ENCODE measurements at regions not wholly inside any gene's neighbourhood (a gene's known extent, or its start where the extent isn't known, plus 50 kb on each side); places are given as distances from the start of the nearest gene placed in this dataset.

GRCh38 chr14:56886471-56887062 is 76.3 kb upstream of the OTX2 start:
- intact Hi-C loops (cut with micrococcal nuclease), result no loop called here
- no peak overlapping the region for H3K4me3 Mint-ChIP-seq (ENCODE audit: low read depth)
- no peak for DNase-seq (ENCODE audit: low spot score)
- no peak overlapping the region for H3K27ac Mint-ChIP-seq
- H3K27me3 Mint-ChIP-seq (ENCODE audit: low read depth), result peaks cover 4% of the 10 kb centered on the region
- H3K9me3 Mint-ChIP-seq, result no peaks in the 10 kb centered on the region
- no peaks in the 10 kb centered on the region for H3K4me1 Mint-ChIP-seq (ENCODE audit: low read depth)
- no peaks in the 10 kb centered on the region for H3K36me3 Mint-ChIP-seq (ENCODE audit: low read depth)

GRCh38 chr14:56885825-56886224 is 75.5 kb upstream of the OTX2 start:
- H3K36me3 Mint-ChIP-seq (ENCODE audit: low read depth), result no peaks in the 10 kb centered on the region
- peaks cover 4% of the 10 kb centered on the region for H3K27me3 Mint-ChIP-seq (ENCODE audit: low read depth)
- H3K9me3 Mint-ChIP-seq, result no peaks in the 10 kb centered on the region
- no peak for DNase-seq (ENCODE audit: low spot score)
- intact Hi-C loops (cut with micrococcal nuclease), result no loop called here
- no peaks in the 10 kb centered on the region for H3K4me1 Mint-ChIP-seq (ENCODE audit: low read depth)
- H3K4me3 Mint-ChIP-seq (ENCODE audit: low read depth), result no peak overlapping the region
- no peak overlapping the region for H3K27ac Mint-ChIP-seq

- no peak for DNase-seq (ENCODE audit: low spot score)
- H3K4me1 Mint-ChIP-seq (ENCODE audit: low read depth), result no peaks in the 10 kb centered on the region
- no peaks in the 10 kb centered on the region for H3K9me3 Mint-ChIP-seq
- no peak overlapping the region for H3K27ac Mint-ChIP-seq
- peaks cover 2% of the 10 kb centered on the region for H3K27me3 Mint-ChIP-seq (ENCODE audit: low read depth)
- H3K36me3 Mint-ChIP-seq (ENCODE audit: low read depth), result no peaks in the 10 kb centered on the region
- intact Hi-C loops (cut with micrococcal nuclease), result no loop called here
- no peak overlapping the region for H3K4me3 Mint-ChIP-seq (ENCODE audit: low read depth)
These were observed 74.3 kb upstream of the OTX2 start for GRCh38 chr14:56884617-56885016.

- intact Hi-C loops (cut with micrococcal nuclease), result no loop called here
- Mint-ChIP-seq H3K27me3 (ENCODE audit: low read depth) (no peaks in the 10 kb centered on the region), H3K27ac (no peak overlapping the region), H3K9me3 (no peaks in the 10 kb centered on the region), H3K4me3 (ENCODE audit: low read depth) (no peak overlapping the region), H3K36me3 (ENCODE audit: low read depth) (no peaks in the 10 kb centered on the region), H3K4me1 (ENCODE audit: low read depth) (no peaks in the 10 kb centered on the region)
- DNase-seq (ENCODE audit: low spot score), result no peak
These were observed 70.9 kb upstream of the OTX2 start for GRCh38 chr14:56881181-56881580.

GRCh38 chr14:56878766-56879165 is 68.5 kb upstream of the OTX2 start:
- Mint-ChIP-seq H3K36me3 (ENCODE audit: low read depth) (no peaks in the 10 kb centered on the region), H3K4me1 (ENCODE audit: low read depth) (no peaks in the 10 kb centered on the region), H3K4me3 (ENCODE audit: low read depth) (no peak overlapping the region), H3K27ac (no peak overlapping the region), H3K27me3 (ENCODE audit: low read depth) (no peaks in the 10 kb centered on the region), H3K9me3 (no peaks in the 10 kb centered on the region)
- intact Hi-C loops (cut with micrococcal nuclease), result no loop called here
- no peak for DNase-seq (ENCODE audit: low spot score)

GRCh38 chr14:56875104-56875675 is 64.9 kb upstream of the OTX2 start:
- H3K27me3 Mint-ChIP-seq (ENCODE audit: low read depth), result no peaks in the 10 kb centered on the region
- no peaks in the 10 kb centered on the region for H3K4me1 Mint-ChIP-seq (ENCODE audit: low read depth)
- no peak overlapping the region for H3K27ac Mint-ChIP-seq
- DNase-seq (ENCODE audit: low spot score), result no peak
- no peak overlapping the region for H3K4me3 Mint-ChIP-seq (ENCODE audit: low read depth)
- intact Hi-C loops (cut with micrococcal nuclease), result no loop called here
- no peaks in the 10 kb centered on the region for H3K36me3 Mint-ChIP-seq (ENCODE audit: low read depth)
- no peaks in the 10 kb centered on the region for H3K9me3 Mint-ChIP-seq

- H3K4me1 Mint-ChIP-seq (ENCODE audit: low read depth), result no peaks in the 10 kb centered on the region
- no peaks in the 10 kb centered on the region for H3K36me3 Mint-ChIP-seq (ENCODE audit: low read depth)
- no peaks in the 10 kb centered on the region for H3K27me3 Mint-ChIP-seq (ENCODE audit: low read depth)
- H3K27ac Mint-ChIP-seq, result no peak overlapping the region
- DNase-seq (ENCODE audit: low spot score), result no peak
- no peak overlapping the region for H3K4me3 Mint-ChIP-seq (ENCODE audit: low read depth)
- H3K9me3 Mint-ChIP-seq, result no peaks in the 10 kb centered on the region
- intact Hi-C loops (cut with micrococcal nuclease), result no loop called here
These were observed 64.1 kb upstream of the OTX2 start for GRCh38 chr14:56874375-56874774.

GRCh38 chr14:56870336-56870735 is 60.1 kb upstream of the OTX2 start:
- H3K4me3 Mint-ChIP-seq (ENCODE audit: low read depth), result no peak overlapping the region
- no peaks in the 10 kb centered on the region for H3K9me3 Mint-ChIP-seq
- no peaks in the 10 kb centered on the region for H3K27me3 Mint-ChIP-seq (ENCODE audit: low read depth)
- intact Hi-C loops (cut with micrococcal nuclease), result no loop called here
- H3K4me1 Mint-ChIP-seq (ENCODE audit: low read depth), result no peaks in the 10 kb centered on the region
- no peak for DNase-seq (ENCODE audit: low spot score)
- H3K36me3 Mint-ChIP-seq (ENCODE audit: low read depth), result no peaks in the 10 kb centered on the region
- H3K27ac Mint-ChIP-seq, result no peak overlapping the region

- Mint-ChIP-seq H3K27ac (no peak overlapping the region), H3K4me3 (ENCODE audit: low read depth) (no peak overlapping the region), H3K4me1 (ENCODE audit: low read depth) (no peaks in the 10 kb centered on the region), H3K9me3 (no peaks in the 10 kb centered on the region), H3K36me3 (ENCODE audit: low read depth) (no peaks in the 10 kb centered on the region), H3K27me3 (ENCODE audit: low read depth) (no peaks in the 10 kb centered on the region)
- DNase-seq (ENCODE audit: low spot score), result no peak
- intact Hi-C loops (cut with micrococcal nuclease), result no loop called here
These were observed 58.4 kb upstream of the OTX2 start for GRCh38 chr14:56868660-56869059.

GRCh38 chr14:56862836-56863235 is 52.6 kb upstream of the OTX2 start:
- no peak for DNase-seq (ENCODE audit: low spot score)
- no peak overlapping the region for H3K27ac Mint-ChIP-seq
- H3K4me1 Mint-ChIP-seq (ENCODE audit: low read depth), result no peaks in the 10 kb centered on the region
- no peaks in the 10 kb centered on the region for H3K9me3 Mint-ChIP-seq
- H3K36me3 Mint-ChIP-seq (ENCODE audit: low read depth), result no peaks in the 10 kb centered on the region
- H3K4me3 Mint-ChIP-seq (ENCODE audit: low read depth), result no peak overlapping the region
- intact Hi-C loops (cut with micrococcal nuclease), result no loop called here
- peaks cover 4% of the 10 kb centered on the region for H3K27me3 Mint-ChIP-seq (ENCODE audit: low read depth)

GRCh38 chr14:56860441-56860840 is 50.2 kb upstream of the OTX2 start:
- H3K27me3 Mint-ChIP-seq (ENCODE audit: low read depth), result peaks cover 19% of the 10 kb centered on the region
- intact Hi-C loops (cut with micrococcal nuclease), result no loop called here
- H3K36me3 Mint-ChIP-seq (ENCODE audit: low read depth), result no peaks in the 10 kb centered on the region
- H3K9me3 Mint-ChIP-seq, result no peaks in the 10 kb centered on the region
- no peak overlapping the region for H3K4me3 Mint-ChIP-seq (ENCODE audit: low read depth)
- no peak for DNase-seq (ENCODE audit: low spot score)
- no peaks in the 10 kb centered on the region for H3K4me1 Mint-ChIP-seq (ENCODE audit: low read depth)
- H3K27ac Mint-ChIP-seq, result no peak overlapping the region
